WTC11 (cell line): ENCODE measurements at regions not wholly inside any gene's neighbourhood (a gene's known extent, or its start where the extent isn't known, plus 50 kb on each side); places are given as distances from the start of the nearest gene placed in this dataset.

Experiments used
- ATAC-seq: fragments of 200-7000 bp; cut with Tn5 transposase; 2 replicates; pipeline ENCODE4 v1.10.0; 2021; ENCODE audit warnings: mild to moderate bottlenecking, moderate library complexity
- CTCF ChIA-PET: fragments of 300-600 bp; sonication (Branson Sonifier 250); formaldehyde crosslinking; loops from one replicate; lab custom pipeline; 2021; ENCODE audit warnings: antibody characterized with exemption; lab: Charles Lee
- POLR2A ChIA-PET: fragments of 350-600 bp; sonication (Branson Sonifier 250); formaldehyde crosslinking; loops from one replicate; lab custom pipeline; 2021; ENCODE audit warnings: antibody characterized with exemption; lab: Charles Lee
- DNase-seq: peaks from one replicate; pipeline ENCODE4 v3.0.0; 2021; ENCODE audit warnings: low spot score
- H3K27ac Mint-ChIP-seq: 2 replicates; pipeline ENCODE4 v1.8.0; 2021; ENCODE audit warnings: mixed read lengths
- H3K27me3 Mint-ChIP-seq: 2 replicates; pipeline ENCODE4 v1.8.0; 2021; ENCODE audit warnings: low read depth, mild to moderate bottlenecking, moderate library complexity, mixed read lengths
- H3K36me3 Mint-ChIP-seq: 2 replicates; pipeline ENCODE4 v1.8.0; 2021; ENCODE audit warnings: mixed read lengths
- H3K4me1 Mint-ChIP-seq: 2 replicates; pipeline ENCODE4 v1.8.0; 2022; ENCODE audit warnings: mixed read lengths
- H3K4me3 Mint-ChIP-seq: 2 replicates; pipeline ENCODE4 v1.8.0; 2021; ENCODE audit warnings: mild to moderate bottlenecking, moderate library complexity, mixed read lengths
- H3K9me3 Mint-ChIP-seq: 2 replicates; pipeline ENCODE4 v1.8.0; 2021; ENCODE audit warnings: mixed read lengths
- CREM ChIP-seq: sonication (generic); formaldehyde crosslinking; IDR thresholded peaks from 2 replicates; pipeline ENCODE4 v1.8.1; 2022; ENCODE audit warnings: mild to moderate bottlenecking, missing genetic modification reagents, moderate library complexity
- ESRRA ChIP-seq: sonication (generic); formaldehyde crosslinking; IDR thresholded peaks from 2 replicates; pipeline ENCODE4 v1.8.1; 2022; ENCODE audit warnings: mild to moderate bottlenecking, missing genetic modification reagents, borderline replicate concordance
- FOXK1 ChIP-seq: sonication (generic); formaldehyde crosslinking; IDR thresholded peaks from 2 replicates; pipeline ENCODE4 v1.8.0; 2022; ENCODE audit warnings: mild to moderate bottlenecking, moderate library complexity, missing genetic modification reagents
- GABPB1 ChIP-seq: sonication (generic); formaldehyde crosslinking; IDR thresholded peaks from 2 replicates; pipeline ENCODE4 v1.8.1; 2023; ENCODE audit warnings: mild to moderate bottlenecking, missing genetic modification reagents
- GRHL2 ChIP-seq: fragments of 250-450 bp; sonication (Bioruptor Pico); IDR thresholded peaks from 2 replicates; pipeline ENCODE4 v1.8.0; 2022; ENCODE audit warnings: mild to moderate bottlenecking, moderate library complexity; ENCODE audit not compliant: insufficient replicate concordance, severe bottlenecking
- MYBL2 ChIP-seq: sonication (generic); formaldehyde crosslinking; IDR thresholded peaks from 2 replicates; pipeline ENCODE4 v1.8.1; 2023; ENCODE audit warnings: mild to moderate bottlenecking, moderate library complexity, missing genetic modification reagents
- NFE2L1 ChIP-seq: sonication (generic); formaldehyde crosslinking; IDR thresholded peaks from 2 replicates; pipeline ENCODE4 v1.8.1; 2023; ENCODE audit warnings: missing genetic modification reagents
- NFYB ChIP-seq: sonication (generic); formaldehyde crosslinking; conservative IDR thresholded peaks from 2 replicates; pipeline ENCODE4 v1.8.0; 2022; ENCODE audit warnings: low read depth, missing genetic modification reagents
- RORB ChIP-seq: fragments of 250-450 bp; sonication (Bioruptor Pico); IDR thresholded peaks from 2 replicates; pipeline ENCODE4 v1.9.0; 2021; ENCODE audit warnings: mild to moderate bottlenecking
- STAT6 ChIP-seq: sonication (generic); formaldehyde crosslinking; conservative IDR thresholded peaks from 2 replicates; pipeline ENCODE4 v1.8.1; 2023; ENCODE audit warnings: mild to moderate bottlenecking, low read depth, missing genetic modification reagents, moderate library complexity
- TCF7 ChIP-seq: sonication (generic); formaldehyde crosslinking; IDR thresholded peaks from 2 replicates; pipeline ENCODE4 v1.8.0; 2022; ENCODE audit warnings: mild to moderate bottlenecking, low read depth, missing genetic modification reagents, moderate library complexity
- TP53 ChIP-seq: sonication (generic); formaldehyde crosslinking; IDR thresholded peaks from 2 replicates; pipeline ENCODE4 v1.8.1; 2023; ENCODE audit warnings: mild to moderate bottlenecking, missing genetic modification reagents
- ZNF121 ChIP-seq: sonication (generic); formaldehyde crosslinking; IDR thresholded peaks from 2 replicates; pipeline ENCODE4 v1.8.0; 2023; ENCODE audit warnings: missing genetic modification reagents
- ZNF138 ChIP-seq: sonication (generic); formaldehyde crosslinking; conservative IDR thresholded peaks from 2 replicates; pipeline ENCODE4 v1.8.1; 2022; ENCODE audit warnings: mild to moderate bottlenecking, moderate library complexity, missing genetic modification reagents
- ZNF281 ChIP-seq: sonication (generic); formaldehyde crosslinking; IDR thresholded peaks from 2 replicates; pipeline ENCODE4 v1.8.0; 2023; ENCODE audit warnings: mild to moderate bottlenecking, missing genetic modification reagents
- TF ChIP-seq, protein P1 (sequence below): sonication (generic); formaldehyde crosslinking; IDR thresholded peaks from 2 replicates; pipeline ENCODE4 v1.8.1; 2023; ENCODE audit warnings: mild to moderate bottlenecking, missing genetic modification reagents, borderline replicate concordance
- TF ChIP-seq, protein P2 (sequence below): sonication (generic); formaldehyde crosslinking; IDR thresholded peaks from 2 replicates; pipeline ENCODE4 v1.8.1; 2023; ENCODE audit warnings: mild to moderate bottlenecking, moderate library complexity, missing genetic modification reagents

DNA sequence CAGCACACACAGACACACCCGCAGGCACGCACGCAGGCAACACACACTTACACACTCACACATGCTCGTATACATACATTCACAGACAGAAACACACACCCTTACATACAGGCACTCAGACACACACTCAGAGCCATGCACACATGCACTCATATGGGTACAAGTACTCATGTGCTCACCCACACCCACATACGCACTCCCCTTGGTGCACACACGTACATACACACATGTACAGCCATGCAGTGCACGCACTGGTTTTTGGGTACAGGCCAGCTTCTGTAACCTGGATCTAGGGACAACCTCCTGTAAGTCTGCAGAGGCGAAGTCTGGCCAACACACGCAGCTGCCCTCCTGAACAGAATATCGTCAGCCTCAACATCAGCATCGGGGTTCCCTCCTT lies 221.3 kb upstream of the RTL1 start (continued):
- TF ChIP-seq MYBL2 (no peak), ESRRA (CRISPR knock-in tag) (no peak), NFYB (no peak), GABPB1 (CRISPR knock-in tag) (no peak)

GRCh38 chr14:101125313-101125712 lies 221.8 kb upstream of the RTL1 start:
- Mint-ChIP-seq H3K4me1 (no peaks in the 10 kb centered on the region; the same call in none of the 2 replicates), H3K36me3 (no peaks in the 10 kb centered on the region), H3K4me3 (no peak overlapping the region), H3K27ac (no peak overlapping the region)
- CTCF ChIA-PET, result no interaction called here
- TF ChIP-seq TP53 (CRISPR knock-in tag) (no peak), ZNF281 (CRISPR knock-in tag) (no peak), STAT6 (CRISPR knock-in tag) (no peak), CREM (no peak), TCF7 (no peak), RORB (CRISPR knock-in tag) (no peak), ZNF138 (no peak), NFE2L1 (CRISPR knock-in tag) (no peak), ZNF121 (CRISPR knock-in tag) (no peak), FOXK1 (CRISPR knock-in tag) (no peak), GRHL2 (CRISPR knock-in tag) (no peak)
- TF ChIP-seq, protein P1, sequence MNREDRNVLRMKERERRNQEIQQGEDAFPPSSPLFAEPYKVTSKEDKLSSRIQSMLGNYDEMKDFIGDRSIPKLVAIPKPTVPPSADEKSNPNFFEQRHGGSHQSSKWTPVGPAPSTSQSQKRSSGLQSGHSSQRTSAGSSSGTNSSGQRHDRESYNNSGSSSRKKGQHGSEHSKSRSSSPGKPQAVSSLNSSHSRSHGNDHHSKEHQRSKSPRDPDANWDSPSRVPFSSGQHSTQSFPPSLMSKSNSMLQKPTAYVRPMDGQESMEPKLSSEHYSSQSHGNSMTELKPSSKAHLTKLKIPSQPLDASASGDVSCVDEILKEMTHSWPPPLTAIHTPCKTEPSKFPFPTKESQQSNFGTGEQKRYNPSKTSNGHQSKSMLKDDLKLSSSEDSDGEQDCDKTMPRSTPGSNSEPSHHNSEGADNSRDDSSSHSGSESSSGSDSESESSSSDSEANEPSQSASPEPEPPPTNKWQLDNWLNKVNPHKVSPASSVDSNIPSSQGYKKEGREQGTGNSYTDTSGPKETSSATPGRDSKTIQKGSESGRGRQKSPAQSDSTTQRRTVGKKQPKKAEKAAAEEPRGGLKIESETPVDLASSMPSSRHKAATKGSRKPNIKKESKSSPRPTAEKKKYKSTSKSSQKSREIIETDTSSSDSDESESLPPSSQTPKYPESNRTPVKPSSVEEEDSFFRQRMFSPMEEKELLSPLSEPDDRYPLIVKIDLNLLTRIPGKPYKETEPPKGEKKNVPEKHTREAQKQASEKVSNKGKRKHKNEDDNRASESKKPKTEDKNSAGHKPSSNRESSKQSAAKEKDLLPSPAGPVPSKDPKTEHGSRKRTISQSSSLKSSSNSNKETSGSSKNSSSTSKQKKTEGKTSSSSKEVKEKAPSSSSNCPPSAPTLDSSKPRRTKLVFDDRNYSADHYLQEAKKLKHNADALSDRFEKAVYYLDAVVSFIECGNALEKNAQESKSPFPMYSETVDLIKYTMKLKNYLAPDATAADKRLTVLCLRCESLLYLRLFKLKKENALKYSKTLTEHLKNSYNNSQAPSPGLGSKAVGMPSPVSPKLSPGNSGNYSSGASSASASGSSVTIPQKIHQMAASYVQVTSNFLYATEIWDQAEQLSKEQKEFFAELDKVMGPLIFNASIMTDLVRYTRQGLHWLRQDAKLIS, result no peak
- TF ChIP-seq, protein P2, sequence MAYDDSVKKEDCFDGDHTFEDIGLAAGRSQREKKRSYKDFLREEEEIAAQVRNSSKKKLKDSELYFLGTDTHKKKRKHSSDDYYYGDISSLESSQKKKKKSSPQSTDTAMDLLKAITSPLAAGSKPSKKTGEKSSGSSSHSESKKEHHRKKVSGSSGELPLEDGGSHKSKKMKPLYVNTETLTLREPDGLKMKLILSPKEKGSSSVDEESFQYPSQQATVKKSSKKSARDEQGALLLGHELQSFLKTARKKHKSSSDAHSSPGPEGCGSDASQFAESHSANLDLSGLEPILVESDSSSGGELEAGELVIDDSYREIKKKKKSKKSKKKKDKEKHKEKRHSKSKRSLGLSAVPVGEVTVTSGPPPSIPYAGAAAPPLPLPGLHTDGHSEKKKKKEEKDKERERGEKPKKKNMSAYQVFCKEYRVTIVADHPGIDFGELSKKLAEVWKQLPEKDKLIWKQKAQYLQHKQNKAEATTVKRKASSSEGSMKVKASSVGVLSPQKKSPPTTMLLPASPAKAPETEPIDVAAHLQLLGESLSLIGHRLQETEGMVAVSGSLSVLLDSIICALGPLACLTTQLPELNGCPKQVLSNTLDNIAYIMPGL (CRISPR knock-in tag), result no peak
- TF ChIP-seq, all 79 proteins: peak for 0
- ATAC-seq (no peak), DNase-seq (no peak)
- POLR2A ChIA-PET, result no interaction called here
- Mint-ChIP-seq H3K9me3 (peaks cover 9% of the 10 kb centered on the region), H3K27me3 (no peaks in the 10 kb centered on the region)
